Peyer's patch (tissue), 4 donors: ENCODE measurements at regions not wholly inside any gene's neighbourhood (a gene's known extent, or its start where the extent isn't known, plus 50 kb on each side); places are given as distances from the start of the nearest gene placed in this dataset.

ENCODE experiments used
- DNase-seq, 3 donors: peaks; one replicate each; pipeline ENCODE4 v3.0.0-alpha.2; 2017 to 2019
- H3K27ac ChIP-seq, 4 donors: fragments of 200-600 bp; sonication (generic); one replicate each; pipeline ENCODE4 v1.5.1; 2016 to 2019
- H3K27me3 ChIP-seq, 2 donors: fragments of 200-600 bp; sonication (generic); one replicate each; pipeline ENCODE4 v1.5.1; 2019
- H3K36me3 ChIP-seq, 3 donors: fragments of 200-600 bp; sonication (generic); one replicate each; pipeline ENCODE4 v1.5.1; 2016 to 2019
- H3K4me1 ChIP-seq, 4 donors: fragments of 200-600 bp; sonication (generic); one replicate each; pipeline ENCODE4 v1.5.1; 2016 to 2019
- H3K4me3 ChIP-seq, 4 donors: fragments of 200-600 bp; sonication (generic); 1 replicate in 3 of 4; 2 replicates in 1 of 4; pipeline ENCODE4 v1.5.1; 2016 to 2019; ENCODE audit warnings: mild to moderate bottlenecking in 1 of 4
- H3K9me3 ChIP-seq, 4 donors: fragments of 200-600 bp; sonication (generic); one replicate each; pipeline ENCODE4 v1.5.1; 2016 to 2019; ENCODE audit warnings: mild to moderate bottlenecking in 1 of 4
- POLR2A ChIP-seq, 2 donors: fragments of 450-650 bp; IDR thresholded peaks; one replicate each; pipeline ENCODE4 v1.5.1; 2017; ENCODE audit warnings: antibody characterized with exemption in 2 of 2, mild to moderate bottlenecking in 2 of 2, moderate library complexity in 2 of 2
- TF ChIP-seq, protein P1 (sequence below), 6 experiments: fragments of 450-650 bp in 4 of 6; fragments of 200-600 bp in 2 of 6; sonication (generic) in 1 of 6; IDR thresholded peaks; one replicate each; pipeline ENCODE4 v1.5.1; 2017 to 2019; ENCODE audit warnings: antibody characterized with exemption in 6 of 6, mild to moderate bottlenecking in 3 of 6, moderate library complexity in 1 of 6

DNA sequence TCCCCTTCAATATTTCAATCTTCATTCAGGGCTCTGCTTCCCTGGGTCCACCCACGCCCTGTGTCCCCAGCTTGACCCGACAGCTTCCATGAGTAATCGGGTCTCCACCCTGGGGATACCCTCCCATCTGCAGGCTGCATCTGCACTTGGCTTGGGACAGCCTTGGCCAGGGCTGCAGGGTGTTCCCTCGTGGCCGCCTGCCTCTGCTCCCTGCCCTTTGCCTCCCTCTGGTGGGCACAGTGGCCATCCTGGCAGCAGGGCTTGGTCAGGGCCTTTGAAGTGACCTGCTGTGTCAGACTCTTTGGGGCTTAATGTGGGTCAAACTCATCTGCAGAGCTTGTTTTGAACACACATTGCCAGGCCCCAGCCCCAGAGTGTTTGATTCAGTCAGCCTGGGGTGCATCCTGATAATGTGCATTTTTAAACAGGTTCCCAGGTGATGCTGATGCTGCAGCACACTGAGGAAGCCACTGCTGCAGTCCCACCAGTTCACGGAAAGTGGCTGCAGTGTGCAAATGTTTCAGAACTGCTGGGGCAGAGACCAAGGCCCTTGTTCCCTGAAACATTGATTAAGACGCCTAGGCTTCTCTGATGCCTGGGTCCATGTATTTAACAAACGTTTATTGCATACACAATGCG is 80.7 kb upstream of the SEC61G start:
- H3K4me1 ChIP-seq: no peaks in the 10 kb centered on the region
- no peaks in the 10 kb centered on the region for H3K27me3 ChIP-seq
- no peak overlapping the region for H3K4me3 ChIP-seq
- H3K9me3 ChIP-seq: peaks cover 0 to 4% (median 0%) of the 10 kb centered on the region in 4 donors
- no peaks in the 10 kb centered on the region for H3K36me3 ChIP-seq
- no peak overlapping the region for H3K27ac ChIP-seq
- TF ChIP-seq POLR2A (IDR thresholded peaks at IDR 0.05): no peak
- TF ChIP-seq, protein P1, sequence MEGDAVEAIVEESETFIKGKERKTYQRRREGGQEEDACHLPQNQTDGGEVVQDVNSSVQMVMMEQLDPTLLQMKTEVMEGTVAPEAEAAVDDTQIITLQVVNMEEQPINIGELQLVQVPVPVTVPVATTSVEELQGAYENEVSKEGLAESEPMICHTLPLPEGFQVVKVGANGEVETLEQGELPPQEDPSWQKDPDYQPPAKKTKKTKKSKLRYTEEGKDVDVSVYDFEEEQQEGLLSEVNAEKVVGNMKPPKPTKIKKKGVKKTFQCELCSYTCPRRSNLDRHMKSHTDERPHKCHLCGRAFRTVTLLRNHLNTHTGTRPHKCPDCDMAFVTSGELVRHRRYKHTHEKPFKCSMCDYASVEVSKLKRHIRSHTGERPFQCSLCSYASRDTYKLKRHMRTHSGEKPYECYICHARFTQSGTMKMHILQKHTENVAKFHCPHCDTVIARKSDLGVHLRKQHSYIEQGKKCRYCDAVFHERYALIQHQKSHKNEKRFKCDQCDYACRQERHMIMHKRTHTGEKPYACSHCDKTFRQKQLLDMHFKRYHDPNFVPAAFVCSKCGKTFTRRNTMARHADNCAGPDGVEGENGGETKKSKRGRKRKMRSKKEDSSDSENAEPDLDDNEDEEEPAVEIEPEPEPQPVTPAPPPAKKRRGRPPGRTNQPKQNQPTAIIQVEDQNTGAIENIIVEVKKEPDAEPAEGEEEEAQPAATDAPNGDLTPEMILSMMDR (IDR thresholded peaks at IDR 0.05): peak in 4 of 6 experiments; percentile 24 to 40 (median 34)
- DNase-seq: peak in 2 of 3 donors; percentile 58

DNA sequence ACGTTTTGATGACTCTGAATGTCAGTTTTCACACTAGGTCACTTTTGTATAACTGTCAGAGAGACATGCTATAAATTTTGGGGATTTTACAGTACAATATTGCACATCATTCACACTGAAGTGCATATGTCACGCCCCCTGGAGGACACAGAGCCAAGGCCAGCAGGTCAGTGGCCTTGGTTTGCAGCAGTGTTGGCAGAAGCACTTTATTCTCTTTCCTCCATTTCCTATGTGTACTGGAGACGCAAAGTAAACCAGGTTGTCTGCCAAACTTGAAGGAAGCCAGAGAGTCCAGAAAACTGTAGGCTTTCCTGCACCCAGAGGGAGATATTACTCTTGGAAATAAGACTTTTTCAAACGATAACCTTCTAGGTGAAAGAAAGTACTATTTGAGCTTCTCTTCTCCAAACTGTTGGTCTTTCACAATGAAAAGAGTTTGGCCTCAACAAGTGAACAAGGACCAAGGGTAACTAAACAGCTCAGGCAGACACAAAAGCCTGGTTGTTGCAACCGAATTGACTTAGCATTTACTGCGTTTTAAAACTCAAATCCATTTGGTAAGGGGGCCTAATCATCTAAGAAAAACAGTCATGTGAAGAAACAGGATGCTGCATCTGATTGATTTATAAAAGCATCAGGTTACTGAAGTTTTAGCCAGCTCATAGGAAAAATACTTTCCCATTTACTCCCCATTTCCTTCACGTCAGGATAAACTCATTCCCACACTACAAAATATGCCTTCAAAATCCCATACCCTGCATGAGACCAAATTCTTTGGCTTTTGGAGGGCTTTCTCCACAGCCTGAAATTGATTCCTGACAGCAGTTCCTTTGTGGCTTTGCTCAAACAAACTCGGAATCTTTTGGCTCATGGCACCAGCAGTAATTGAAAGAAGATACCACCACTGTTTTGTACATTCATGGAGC is 83.0 kb upstream of the SEC61G start:
- no peaks in the 10 kb centered on the region for H3K36me3 ChIP-seq
- DNase-seq: peak in 1 of 3 donors; percentile 58
- H3K4me3 ChIP-seq: no peak overlapping the region
- TF ChIP-seq, protein P1 (IDR thresholded peaks at IDR 0.05): peak in 1 of 6 experiments; percentile 25
- no peak for TF ChIP-seq POLR2A (IDR thresholded peaks at IDR 0.05)
- no peaks in the 10 kb centered on the region for H3K27me3 ChIP-seq
- H3K9me3 ChIP-seq: no peaks in the 10 kb centered on the region
- no peak overlapping the region for H3K27ac ChIP-seq
- no peaks in the 10 kb centered on the region for H3K4me1 ChIP-seq

DNA sequence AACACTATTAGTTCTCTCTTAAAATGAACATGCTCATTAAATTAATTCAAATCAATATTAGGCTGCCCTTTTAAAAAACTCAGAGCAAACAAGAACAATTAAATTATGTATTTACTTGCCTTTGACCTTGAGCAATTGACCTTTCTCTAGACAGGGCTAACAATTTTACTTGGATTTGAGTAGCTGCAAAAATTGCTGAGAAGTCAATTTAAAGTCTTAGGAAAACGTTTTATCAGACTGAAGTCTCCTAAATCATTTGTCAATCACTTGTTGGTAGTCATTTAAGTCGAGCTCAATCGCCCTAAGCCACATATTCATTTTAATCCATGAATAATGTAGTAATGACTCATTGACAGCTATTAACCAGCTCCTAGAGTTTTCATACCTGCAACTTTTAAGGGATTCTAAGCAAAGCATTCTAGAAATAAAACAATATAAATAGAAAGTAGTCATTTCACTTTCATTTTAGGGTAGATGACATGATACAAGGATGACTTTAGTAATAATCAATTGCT is 84.9 kb upstream of the SEC61G start:
- Histone ChIP-seq H3K27me3 (no peaks in the 10 kb centered on the region), H3K4me1 (no peaks in the 10 kb centered on the region), H3K4me3 (no peak overlapping the region), H3K36me3 (no peaks in the 10 kb centered on the region), H3K9me3 (no peaks in the 10 kb centered on the region), H3K27ac (no peak overlapping the region)
- TF ChIP-seq, protein P1 (IDR thresholded peaks at IDR 0.05): no peak
- no peak for TF ChIP-seq POLR2A (IDR thresholded peaks at IDR 0.05)
- DNase-seq: no peak

DNA sequence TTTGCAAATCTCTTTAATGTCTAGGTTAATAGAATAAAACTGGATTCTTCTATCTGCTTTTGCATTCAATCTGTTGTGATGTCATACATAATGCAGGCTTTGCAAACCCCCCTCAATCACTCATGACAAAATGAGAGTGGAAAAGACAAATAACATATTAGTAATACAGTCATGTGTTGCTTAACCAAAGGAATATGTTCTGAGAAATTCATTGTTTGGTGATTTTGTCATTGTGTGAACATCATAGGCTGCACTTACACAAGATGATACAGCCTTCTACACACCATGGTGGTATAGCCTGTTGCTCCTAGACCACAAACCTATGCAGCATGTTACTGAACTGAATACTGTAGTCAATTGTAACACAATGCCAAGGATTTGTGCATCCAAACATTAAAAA is 87.3 kb upstream of the SEC61G start:
- DNase-seq: no peak
- H3K4me1 ChIP-seq: no peaks in the 10 kb centered on the region

DNA sequence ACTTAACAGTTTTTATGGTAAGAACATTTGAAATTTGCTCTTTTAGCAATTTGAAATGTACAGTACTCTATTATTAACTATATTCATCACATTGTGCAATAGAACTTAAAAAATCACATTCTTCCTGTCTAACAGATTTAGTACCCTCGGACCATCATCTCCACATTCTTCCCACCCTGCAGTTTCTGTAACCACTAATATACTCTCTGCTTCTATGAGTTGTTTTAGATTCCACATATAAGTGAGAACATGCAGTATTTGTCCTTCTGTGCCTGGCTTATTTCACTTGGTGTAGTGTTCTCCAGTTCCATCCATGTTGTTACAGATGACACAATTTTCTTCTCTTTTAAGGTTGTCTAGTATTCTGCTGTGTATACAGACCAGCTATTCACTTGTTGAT is 88.9 kb upstream of the SEC61G start:
- Histone ChIP-seq H3K27ac (no peak overlapping the region), H3K9me3 (no peaks in the 10 kb centered on the region), H3K27me3 (no peaks in the 10 kb centered on the region), H3K36me3 (no peaks in the 10 kb centered on the region), H3K4me1 (no peaks in the 10 kb centered on the region), H3K4me3 (no peak overlapping the region)
- TF ChIP-seq, protein P1 (IDR thresholded peaks at IDR 0.05): no peak
- no peak for TF ChIP-seq POLR2A (IDR thresholded peaks at IDR 0.05)
- DNase-seq: no peak

More for the DNA sequence above, 87.3 kb upstream of the SEC61G start:
- Histone ChIP-seq H3K9me3 (no peaks in the 10 kb centered on the region), H3K27me3 (no peaks in the 10 kb centered on the region), H3K27ac (no peak overlapping the region), H3K36me3 (no peaks in the 10 kb centered on the region), H3K4me3 (no peak overlapping the region)
- TF ChIP-seq POLR2A (IDR thresholded peaks at IDR 0.05): no peak
- TF ChIP-seq, protein P1 (IDR thresholded peaks at IDR 0.05): no peak
